GM23338 (cell line): ENCODE measurements at regions not wholly inside any gene's neighbourhood (a gene's known extent, or its start where the extent isn't known, plus 50 kb on each side); places are given as distances from the start of the nearest gene placed in this dataset.
A peak's percentile ranks its signal among the peaks of the same experiment; 100 is the strongest.

Experiments
- ATAC-seq: fragments of 200-7000 bp; cut with Tn5 transposase; 3 replicates; pipeline ENCODE4 v1.9.1; 2020
- DNase-seq: peaks from one replicate; pipeline ENCODE4 v3.0.0-alpha.2; 2015; ENCODE audit warnings: low spot score
- H2AFZ ChIP-seq: fragments of 200-600 bp; sonication (generic); 2 replicates; pipeline ENCODE4 v1.8.0; 2016; ENCODE audit warnings: antibody characterized with exemption, mild to moderate bottlenecking, moderate library complexity
- H3F3A ChIP-seq: fragments of 200-600 bp; sonication (generic); replicated peaks from 2 replicates; pipeline ENCODE4 v1.8.0; 2017; ENCODE audit warnings: antibody characterized with exemption, mixed run types, low read depth
- H3K27ac ChIP-seq: fragments of 200-600 bp; sonication (generic); 2 replicates; pipeline ENCODE4 v1.6.1; 2016; ENCODE audit warnings: low read depth
- H3K27me3 ChIP-seq: fragments of 200-600 bp; sonication (generic); 2 replicates; pipeline ENCODE4 v1.8.0; 2016; ENCODE audit warnings: mild to moderate bottlenecking, mixed run types, moderate library complexity; ENCODE audit not compliant: insufficient read depth
- H3K36me3 ChIP-seq: fragments of 200-600 bp; sonication (generic); 2 replicates; pipeline ENCODE4 v1.8.0; 2016; ENCODE audit warnings: mild to moderate bottlenecking; ENCODE audit not compliant: insufficient read depth
- H3K4me1 ChIP-seq: fragments of 200-600 bp; sonication (generic); 2 replicates; pipeline ENCODE4 v1.8.0; 2016; ENCODE audit warnings: mild to moderate bottlenecking, moderate library complexity; ENCODE audit not compliant: insufficient read depth
- H3K4me2 ChIP-seq: fragments of 200-600 bp; sonication (generic); 2 replicates; pipeline ENCODE4 v1.7.1; 2017; ENCODE audit warnings: mixed run types
- H3K4me3 ChIP-seq: fragments of 200-600 bp; sonication (generic); 2 replicates; pipeline ENCODE4 v1.6.1; 2016; ENCODE audit warnings: mixed run types
- H3K79me2 ChIP-seq: fragments of 200-600 bp; sonication (generic); replicated peaks from 2 replicates; pipeline ENCODE4 v1.8.0; 2017; ENCODE audit warnings: mild to moderate bottlenecking; ENCODE audit not compliant: insufficient read depth
- H3K9me2 ChIP-seq: fragments of 200-600 bp; sonication (generic); 2 replicates; pipeline ENCODE4 v1.8.0; 2017; ENCODE audit not compliant: insufficient read depth
- H4K20me1 ChIP-seq: fragments of 200-600 bp; sonication (generic); replicated peaks from 2 replicates; pipeline ENCODE4 v1.8.0; 2017; ENCODE audit warnings: mild to moderate bottlenecking; ENCODE audit not compliant: insufficient read depth
- H3K27ac Mint-ChIP-seq: 2 replicates; pipeline ENCODE4 v1.8.0; 2020; ENCODE audit warnings: inconsistent platforms, mild to moderate bottlenecking, moderate library complexity, mixed read lengths
- H3K27me3 Mint-ChIP-seq: 3 replicates; pipeline ENCODE4 v1.8.0; 2022; ENCODE audit warnings: low read depth, mild to moderate bottlenecking, moderate library complexity, mixed read lengths, inconsistent platforms; ENCODE audit not compliant: insufficient read depth, poor library complexity
- H3K36me3 Mint-ChIP-seq: 3 replicates; pipeline ENCODE4 v1.8.0; 2021; ENCODE audit warnings: low read depth, mild to moderate bottlenecking, inconsistent platforms, moderate library complexity, mixed read lengths
- H3K4me1 Mint-ChIP-seq: 3 replicates; pipeline ENCODE4 v1.8.0; 2020; ENCODE audit warnings: mild to moderate bottlenecking, inconsistent platforms, mixed read lengths
- H3K4me3 Mint-ChIP-seq: 3 replicates; pipeline ENCODE4 v1.8.0; 2021; ENCODE audit warnings: moderate library complexity, mild to moderate bottlenecking, inconsistent platforms, mixed read lengths
- H3K9me3 Mint-ChIP-seq: 3 replicates; pipeline ENCODE4 v1.8.0; 2020; ENCODE audit warnings: moderate library complexity, mild to moderate bottlenecking, inconsistent platforms, mixed read lengths
- CTCF ChIP-seq, 2 experiments: fragments of 200-600 bp in 1 of 2; sonication (generic) in 1 of 2; conservative IDR thresholded peaks; 2 replicates each; pipeline versions ENCODE4 v1.5.1 to v1.6.1; 2016 to 2017; ENCODE audit warnings: antibody characterized with exemption in 2 of 2, low read depth in 2 of 2, mild to moderate bottlenecking in 2 of 2, moderate library complexity in 1 of 2
- EZH2phosphoT487 ChIP-seq: fragments of 200-600 bp; sonication (generic); IDR thresholded peaks from one replicate; pipeline ENCODE4 v1.8.1; 2018; ENCODE audit warnings: antibody characterized with exemption; ENCODE audit not compliant: unreplicated experiment
- NANOG ChIP-seq: IDR thresholded peaks from 2 replicates; pipeline ENCODE4 v1.6.1; 2016; ENCODE audit warnings: antibody characterized with exemption, borderline replicate concordance
- POLR2AphosphoS5 ChIP-seq: IDR thresholded peaks from 2 replicates; pipeline ENCODE4 v1.6.1; 2016; ENCODE audit warnings: antibody characterized with exemption, low read depth
- REST ChIP-seq: IDR thresholded peaks from one replicate; pipeline ENCODE4 v1.6.1; 2018; ENCODE audit warnings: antibody characterized with exemption; ENCODE audit not compliant: unreplicated experiment
- STAT1 ChIP-seq: IDR thresholded peaks from one replicate; pipeline ENCODE4 v1.6.1; 2016; ENCODE audit warnings: antibody characterized with exemption; ENCODE audit not compliant: unreplicated experiment
- ZNF114 ChIP-seq: fragments of 250-450 bp; sonication (Bioruptor Pico); IDR thresholded peaks from 2 replicates; pipeline ENCODE4 v1.5.0; 2020; ENCODE audit warnings: mild to moderate bottlenecking, moderate library complexity
- TF ChIP-seq, protein P1 (sequence below): IDR thresholded peaks from 2 replicates; pipeline ENCODE4 v1.6.1; 2016; ENCODE audit warnings: antibody characterized with exemption

GRCh38 chr9:86801246-86801645, 146.1 kb downstream of the GAS1 start:
- Histone ChIP-seq H3F3A (peaks cover 10% of the 10 kb centered on the region), H2AFZ (no peak overlapping the region), H4K20me1 (no peaks in the 10 kb centered on the region), H3K27me3 (no peaks in the 10 kb centered on the region), H3K9me2 (no peaks in the 10 kb centered on the region), H3K4me1 (peaks cover 18% of the 10 kb centered on the region), H3K36me3 (no peaks in the 10 kb centered on the region), H3K4me3 (no peak overlapping the region; the same call in 1 of the 2 replicates), H3K4me2 (peak overlapping the region; percentile 46), H3K27ac (no peak overlapping the region), H3K79me2 (no peaks in the 10 kb centered on the region)
- peak; percentile 23; the same call in 1 of the 3 replicates for ATAC-seq
- Mint-ChIP-seq H3K4me3 (no peak overlapping the region; the same call in 2 of the 3 replicates), H3K4me1 (peaks cover 16% of the 10 kb centered on the region), H3K27ac (no peak overlapping the region), H3K36me3 (no peaks in the 10 kb centered on the region; the same call in 2 of the 3 replicates), H3K9me3 (peaks cover 8% of the 10 kb centered on the region), H3K27me3 (peaks cover 1% of the 10 kb centered on the region)
- DNase-seq: peak; percentile 50
- TF ChIP-seq, protein P1, sequence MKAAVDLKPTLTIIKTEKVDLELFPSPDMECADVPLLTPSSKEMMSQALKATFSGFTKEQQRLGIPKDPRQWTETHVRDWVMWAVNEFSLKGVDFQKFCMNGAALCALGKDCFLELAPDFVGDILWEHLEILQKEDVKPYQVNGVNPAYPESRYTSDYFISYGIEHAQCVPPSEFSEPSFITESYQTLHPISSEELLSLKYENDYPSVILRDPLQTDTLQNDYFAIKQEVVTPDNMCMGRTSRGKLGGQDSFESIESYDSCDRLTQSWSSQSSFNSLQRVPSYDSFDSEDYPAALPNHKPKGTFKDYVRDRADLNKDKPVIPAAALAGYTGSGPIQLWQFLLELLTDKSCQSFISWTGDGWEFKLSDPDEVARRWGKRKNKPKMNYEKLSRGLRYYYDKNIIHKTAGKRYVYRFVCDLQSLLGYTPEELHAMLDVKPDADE: no peak
- no peak for TF ChIP-seq STAT1
- no peak for TF ChIP-seq ZNF114
- peak; percentile 37; the same call in 1 of the 2 replicates for TF ChIP-seq NANOG

DNA sequence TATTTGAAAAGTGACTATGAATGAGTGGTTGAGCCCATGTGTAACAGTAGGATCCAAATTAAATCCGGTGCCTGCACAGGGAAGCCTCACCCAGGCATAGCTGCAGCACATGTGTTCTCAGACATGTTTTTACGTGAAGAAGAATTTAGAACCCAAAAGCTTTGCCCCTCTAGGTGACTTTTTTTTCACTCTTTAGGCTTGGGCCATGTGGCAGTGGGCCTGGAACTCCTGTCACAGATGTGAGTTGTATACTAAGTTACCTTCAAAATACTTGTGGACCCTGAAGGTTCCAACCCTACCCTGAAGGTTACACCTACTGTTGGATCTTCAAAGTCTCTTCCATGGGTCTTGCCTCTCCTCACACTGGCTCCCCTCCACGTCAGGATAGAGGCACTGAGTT, 146.6 kb downstream of the GAS1 start:
- H4K20me1 ChIP-seq: no peaks in the 10 kb centered on the region
- Mint-ChIP-seq H3K27me3 (peaks cover 1% of the 10 kb centered on the region), H3K9me3 (peaks cover 8% of the 10 kb centered on the region), H3K36me3 (no peaks in the 10 kb centered on the region; the same call in 2 of the 3 replicates), H3K27ac (peak overlapping the region; percentile 57), H3K4me3 (no peak overlapping the region), H3K4me1 (peaks cover 21% of the 10 kb centered on the region)
- peaks cover 10% of the 10 kb centered on the region for H3F3A ChIP-seq
- H3K9me2 ChIP-seq: no peaks in the 10 kb centered on the region
- H3K36me3 ChIP-seq: no peaks in the 10 kb centered on the region
- H3K4me3 ChIP-seq: no peak overlapping the region; the same call in 1 of the 2 replicates
- H3K4me2 ChIP-seq: peak overlapping the region; percentile 46
- peaks cover 21% of the 10 kb centered on the region for H3K4me1 ChIP-seq
- no peak overlapping the region for H2AFZ ChIP-seq
- no peaks in the 10 kb centered on the region for H3K27me3 ChIP-seq
- ATAC-seq (no peak), DNase-seq (no peak)
- TF ChIP-seq REST: no peak
- TF ChIP-seq EZH2phosphoT487: no peak
- H3K79me2 ChIP-seq: no peaks in the 10 kb centered on the region
- H3K27ac ChIP-seq: peak overlapping the region; percentile 52; the same call in 1 of the 2 replicates

- H3K9me3 Mint-ChIP-seq: peaks cover 8% of the 10 kb centered on the region
- H3K27me3 Mint-ChIP-seq: peaks cover 1% of the 10 kb centered on the region
- H3K4me1 ChIP-seq: peaks cover 35% of the 10 kb centered on the region
- no peaks in the 10 kb centered on the region for H4K20me1 ChIP-seq
- DNase-seq (no peak), ATAC-seq (no peak)
- no peaks in the 10 kb centered on the region for H3K79me2 ChIP-seq
- H3K4me3 ChIP-seq: no peak overlapping the region
- no peak overlapping the region for H2AFZ ChIP-seq
- peaks cover 10% of the 10 kb centered on the region for H3F3A ChIP-seq
- no peaks in the 10 kb centered on the region for H3K9me2 ChIP-seq
- no peak overlapping the region for H3K27ac Mint-ChIP-seq
- H3K4me3 Mint-ChIP-seq: no peak overlapping the region
- no peak overlapping the region for H3K27ac ChIP-seq
- H3K36me3 Mint-ChIP-seq: no peaks in the 10 kb centered on the region; the same call in 2 of the 3 replicates
- H3K4me2 ChIP-seq: no peak overlapping the region
- H3K27me3 ChIP-seq: no peaks in the 10 kb centered on the region
- no peaks in the 10 kb centered on the region for H3K36me3 ChIP-seq
- peaks cover 38% of the 10 kb centered on the region for H3K4me1 Mint-ChIP-seq
- TF ChIP-seq, protein P1: no peak
- TF ChIP-seq POLR2AphosphoS5 (no peak), REST (no peak), CTCF (conservative IDR thresholded peaks at IDR 0.05; ENCODE audit: low read depth in 2 of 2) (no peak), STAT1 (no peak)
Observed at GRCh38 chr9:86798966-86799365, 148.3 kb downstream of the GAS1 start.
